PFSK-1 (cell line): ENCODE measurements at regions not wholly inside any gene's neighbourhood (a gene's known extent, or its start where the extent isn't known, plus 50 kb on each side); places are given as distances from the start of the nearest gene placed in this dataset.

ENCODE experiments used
- FOXP2 ChIP-seq: optimal IDR thresholded peaks from 2 replicates; pipeline ENCODE3; 2011; ENCODE audit warnings: borderline replicate concordance, control low read depth, inconsistent platforms; ENCODE audit not compliant: insufficient read depth; ENCODE audit errors: extremely low read length, extremely low read depth
- POLR2AphosphoS5 ChIP-seq: IDR thresholded peaks from 2 replicates; pipeline ENCODE4 v1.6.1; 2012; ENCODE audit warnings: low read depth, mild to moderate bottlenecking, control low read depth, low read length, moderate library complexity
- SIN3A ChIP-seq: IDR thresholded peaks from 2 replicates; pipeline ENCODE4 v1.6.1; 2012; ENCODE audit warnings: mild to moderate bottlenecking, low read length, moderate library complexity, borderline replicate concordance; ENCODE audit not compliant: insufficient read depth
- TAF1 ChIP-seq: IDR thresholded peaks from 2 replicates; pipeline ENCODE4 v1.6.1; 2012; ENCODE audit warnings: low read length, control low read depth, borderline replicate concordance; ENCODE audit not compliant: insufficient read depth
- TF ChIP-seq, protein P1 (sequence below), 2 experiments: IDR thresholded peaks; 2 replicates each; pipeline versions ENCODE4 v1.6.1 to v1.8.0; 2011 to 2012; ENCODE audit warnings: low read depth in 2 of 2, low read length in 2 of 2, control low read depth in 1 of 2, inconsistent platforms in 1 of 2, mild to moderate bottlenecking in 1 of 2, moderate library complexity in 1 of 2; ENCODE audit not compliant: insufficient read depth in 1 of 2

DNA sequence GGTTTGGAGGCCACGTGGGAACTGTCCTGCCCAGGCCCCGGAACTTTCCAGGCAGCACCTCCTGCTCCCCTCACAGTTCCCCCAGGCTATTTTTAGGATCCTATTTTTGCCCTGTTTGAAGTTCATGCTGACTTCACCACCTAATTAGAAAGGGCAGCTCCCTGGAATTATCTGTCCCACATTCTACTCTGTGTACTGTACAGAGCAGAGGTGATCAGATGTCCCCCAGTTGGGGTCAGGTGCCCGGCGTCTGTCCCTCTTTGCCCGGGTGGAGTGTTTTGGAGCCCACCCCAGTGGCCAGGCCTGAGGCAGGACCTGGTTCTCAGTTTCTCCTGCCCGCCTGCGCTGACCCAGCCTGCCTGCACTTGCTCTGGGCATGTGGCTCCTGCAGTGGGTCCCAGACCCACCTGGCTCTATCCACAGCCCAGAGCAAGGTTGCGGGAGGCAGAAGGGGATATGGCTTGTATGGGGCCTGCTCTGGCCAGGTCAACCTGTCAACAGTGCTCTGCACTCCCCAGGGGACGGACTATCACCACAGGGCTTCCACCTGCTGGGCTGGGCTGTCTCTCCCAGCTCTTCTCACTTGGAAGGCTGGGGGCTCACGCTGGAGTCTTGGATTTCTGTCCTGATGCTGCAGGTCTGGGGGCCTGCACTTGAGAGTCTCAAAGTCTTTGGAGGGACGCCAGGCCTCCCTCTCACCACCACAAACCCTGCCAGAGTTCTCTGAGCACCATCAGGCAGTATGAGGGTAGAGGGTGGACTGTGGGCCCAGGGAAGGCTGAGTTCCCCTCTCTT lies 268.3 kb downstream of the GADD45G start:
- TF ChIP-seq SIN3A (no peak), FOXP2 (no peak), POLR2AphosphoS5 (no peak), TAF1 (no peak)
- TF ChIP-seq, protein P1, sequence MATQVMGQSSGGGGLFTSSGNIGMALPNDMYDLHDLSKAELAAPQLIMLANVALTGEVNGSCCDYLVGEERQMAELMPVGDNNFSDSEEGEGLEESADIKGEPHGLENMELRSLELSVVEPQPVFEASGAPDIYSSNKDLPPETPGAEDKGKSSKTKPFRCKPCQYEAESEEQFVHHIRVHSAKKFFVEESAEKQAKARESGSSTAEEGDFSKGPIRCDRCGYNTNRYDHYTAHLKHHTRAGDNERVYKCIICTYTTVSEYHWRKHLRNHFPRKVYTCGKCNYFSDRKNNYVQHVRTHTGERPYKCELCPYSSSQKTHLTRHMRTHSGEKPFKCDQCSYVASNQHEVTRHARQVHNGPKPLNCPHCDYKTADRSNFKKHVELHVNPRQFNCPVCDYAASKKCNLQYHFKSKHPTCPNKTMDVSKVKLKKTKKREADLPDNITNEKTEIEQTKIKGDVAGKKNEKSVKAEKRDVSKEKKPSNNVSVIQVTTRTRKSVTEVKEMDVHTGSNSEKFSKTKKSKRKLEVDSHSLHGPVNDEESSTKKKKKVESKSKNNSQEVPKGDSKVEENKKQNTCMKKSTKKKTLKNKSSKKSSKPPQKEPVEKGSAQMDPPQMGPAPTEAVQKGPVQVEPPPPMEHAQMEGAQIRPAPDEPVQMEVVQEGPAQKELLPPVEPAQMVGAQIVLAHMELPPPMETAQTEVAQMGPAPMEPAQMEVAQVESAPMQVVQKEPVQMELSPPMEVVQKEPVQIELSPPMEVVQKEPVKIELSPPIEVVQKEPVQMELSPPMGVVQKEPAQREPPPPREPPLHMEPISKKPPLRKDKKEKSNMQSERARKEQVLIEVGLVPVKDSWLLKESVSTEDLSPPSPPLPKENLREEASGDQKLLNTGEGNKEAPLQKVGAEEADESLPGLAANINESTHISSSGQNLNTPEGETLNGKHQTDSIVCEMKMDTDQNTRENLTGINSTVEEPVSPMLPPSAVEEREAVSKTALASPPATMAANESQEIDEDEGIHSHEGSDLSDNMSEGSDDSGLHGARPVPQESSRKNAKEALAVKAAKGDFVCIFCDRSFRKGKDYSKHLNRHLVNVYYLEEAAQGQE (IDR thresholded peaks at IDR 0.05; ENCODE audit: insufficient read depth in 1 of 2, low read depth in 2 of 2, low read length in 2 of 2): no peak

DNA sequence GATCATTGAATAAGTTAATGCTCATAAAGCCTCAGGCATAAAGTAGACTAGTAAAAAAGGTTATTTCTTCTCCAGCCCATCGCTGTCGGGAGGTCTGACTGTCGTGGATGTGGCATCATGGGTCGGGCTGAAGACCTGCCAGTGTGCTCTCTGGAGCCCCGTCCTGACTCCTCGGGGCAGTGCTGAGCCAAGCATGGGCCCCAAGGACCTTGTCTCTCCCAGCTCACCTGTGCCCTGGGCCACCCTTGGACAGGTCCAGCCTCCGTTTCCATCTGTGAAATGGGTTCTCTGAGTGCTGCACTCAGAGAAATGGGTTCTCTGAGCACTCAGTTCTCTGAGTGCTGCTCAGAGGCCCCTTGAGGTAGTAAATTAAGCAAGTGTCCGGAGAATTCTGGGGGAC lies 269.0 kb downstream of the GADD45G start:
- TF ChIP-seq, protein P1 (IDR thresholded peaks at IDR 0.05; ENCODE audit: insufficient read depth in 1 of 2, low read depth in 2 of 2, low read length in 2 of 2): no peak
- no peak for TF ChIP-seq SIN3A
- no peak for TF ChIP-seq FOXP2
- TF ChIP-seq TAF1: no peak
- no peak for TF ChIP-seq POLR2AphosphoS5

DNA sequence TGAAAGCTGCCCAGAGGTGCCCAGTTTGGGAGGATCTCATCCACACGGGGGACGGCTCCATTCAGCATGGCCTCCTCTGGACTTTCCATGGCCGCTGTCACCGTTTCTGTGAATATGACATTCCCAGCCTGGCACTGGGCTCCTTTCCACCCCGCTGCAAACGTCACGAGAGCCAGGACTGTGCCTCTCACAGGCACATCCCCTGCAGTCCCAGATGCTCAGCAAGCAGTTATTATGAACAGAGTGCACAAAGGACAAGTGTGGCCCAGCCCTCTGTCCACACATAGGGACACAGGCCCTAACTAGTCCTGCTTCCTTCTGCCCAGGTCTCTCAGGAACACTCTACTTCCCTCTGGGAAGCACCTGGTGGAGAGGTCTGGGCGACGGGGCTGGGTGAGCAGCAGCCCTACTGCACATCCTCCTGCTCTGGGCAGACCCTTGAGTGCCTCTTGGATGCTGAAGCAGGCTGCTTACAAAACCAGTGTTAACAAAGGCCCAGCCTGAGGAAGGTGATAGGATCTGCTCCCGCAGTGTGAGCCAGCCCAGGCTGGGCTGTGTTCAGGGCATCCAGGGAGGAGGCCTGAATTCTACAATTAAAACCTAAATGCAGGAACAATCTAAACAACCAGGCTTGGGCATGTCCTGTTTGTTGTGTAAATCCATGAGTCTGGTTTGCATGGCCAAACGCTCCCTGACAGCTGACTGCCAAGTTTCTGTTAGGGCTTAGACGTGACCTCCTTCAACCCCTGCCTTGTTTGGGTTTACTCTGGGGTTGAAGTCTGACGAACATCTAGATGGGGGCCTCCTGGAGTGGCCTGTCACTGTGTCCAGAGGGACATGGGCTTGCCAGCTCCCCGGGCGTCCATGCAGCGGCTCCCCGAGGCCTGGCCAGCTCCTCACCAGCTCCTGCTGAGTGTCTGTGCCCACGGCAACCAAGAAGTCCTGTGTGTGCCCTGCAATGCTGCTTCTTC lies 269.8 kb downstream of the GADD45G start:
- TF ChIP-seq POLR2AphosphoS5: no peak
- TF ChIP-seq TAF1: no peak
- no peak for TF ChIP-seq FOXP2

DNA sequence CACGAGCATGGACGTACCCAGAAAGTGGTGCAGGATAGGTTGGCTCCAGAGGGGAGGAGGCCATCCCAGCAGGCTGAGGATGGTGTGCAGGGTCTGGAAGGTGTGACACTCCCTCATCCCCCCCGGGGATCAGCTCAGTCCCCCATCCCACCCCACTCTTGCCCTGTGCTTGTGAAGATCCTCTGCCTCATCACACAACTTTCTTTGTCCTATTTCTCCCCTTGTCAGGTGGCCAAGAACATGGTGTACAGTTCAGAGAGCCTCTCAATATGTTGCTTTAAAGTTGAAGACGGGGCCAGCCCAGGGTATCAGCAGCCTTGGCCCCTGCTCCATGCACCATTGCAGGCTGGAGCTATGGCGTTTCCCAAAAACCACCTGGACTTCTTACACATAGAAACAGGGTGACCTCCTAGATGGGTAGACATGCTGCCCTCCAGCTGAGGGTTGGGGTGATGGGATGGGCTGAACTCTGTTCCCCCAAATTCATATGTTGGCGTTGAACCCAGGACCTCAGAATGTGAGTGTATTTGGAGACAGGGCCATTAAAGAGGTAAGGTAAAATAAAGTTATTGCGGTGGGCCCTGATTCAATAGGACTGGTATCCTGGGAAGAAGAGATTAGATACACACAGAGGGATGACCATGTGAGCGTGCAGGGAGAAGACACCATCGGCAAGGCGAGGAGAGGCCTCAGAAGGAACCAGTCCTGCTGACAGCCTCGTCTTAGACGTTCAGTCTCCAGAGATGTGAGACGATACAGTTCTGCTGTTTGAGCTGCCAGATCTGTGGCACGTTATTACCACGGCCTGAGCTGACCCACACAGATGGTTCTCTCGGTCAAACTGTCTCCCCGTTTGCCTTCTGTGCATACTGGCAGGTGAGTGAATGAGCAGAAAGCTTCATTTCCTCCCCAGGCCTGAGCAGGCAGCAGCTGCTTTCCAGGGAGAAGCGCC lies 272.5 kb downstream of the GADD45G start:
- TF ChIP-seq TAF1: no peak
- TF ChIP-seq POLR2AphosphoS5: no peak
- TF ChIP-seq, protein P1 (IDR thresholded peaks at IDR 0.05; ENCODE audit: insufficient read depth in 1 of 2, low read depth in 2 of 2, low read length in 2 of 2): no peak
- TF ChIP-seq SIN3A: no peak
- no peak for TF ChIP-seq FOXP2
